ENCODE measurements at regions not wholly inside any gene's neighbourhood (a gene's known extent, or its start where the extent isn't known, plus 50 kb on each side); places are given as distances from the start of the nearest gene placed in this dataset.

GRCh38 chr6:156163311-156163710 lies 613.9 kb upstream of the ARID1B start:
- Histone ChIP-seq H3K36me3 (replicated peaks in 1 of 2) (no peaks in the 10 kb centered on the region), H3K4me3 (no peak overlapping the region), H3K9me3 (replicated peaks in 1 of 3) (no peaks in the 10 kb centered on the region), H3K27ac (no peak overlapping the region), H3K4me1 (replicated peaks in 1 of 2) (peaks cover 0 to 5% of the 10 kb centered on the region in 2 donors), H3K27me3 (no peaks in the 10 kb centered on the region)
- intact Hi-C loops (cut with DNase I), result no loop called here
- no peak for DNase-seq
- 76 to 85% (median 83%) methylated on average over 2 of the region's 2 CpGs for WGBS, 4 donors
- no peak for TF ChIP-seq CTCF (IDR thresholded peaks at IDR 0.05)
- TF ChIP-seq POLR2A (IDR thresholded peaks at IDR 0.05), result no peak

- Histone ChIP-seq H3K27me3 (no peaks in the 10 kb centered on the region), H3K27ac (no peak overlapping the region), H3K9me3 (replicated peaks in 1 of 3) (no peaks in the 10 kb centered on the region), H3K4me1 (replicated peaks in 1 of 2) (no peaks in the 10 kb centered on the region), H3K36me3 (replicated peaks in 1 of 2) (no peaks in the 10 kb centered on the region), H3K4me3 (no peak overlapping the region)
- 74 to 78% (median 77%) methylated on average over 3 of the region's 3 CpGs for WGBS, 4 donors
- TF ChIP-seq POLR2A (IDR thresholded peaks at IDR 0.05), result no peak
- TF ChIP-seq CTCF (IDR thresholded peaks at IDR 0.05), result no peak
- no peak for DNase-seq
- intact Hi-C loops (cut with DNase I), result no loop called here
Observed at GRCh38 chr6:156161471-156161870, 615.7 kb upstream of the ARID1B start.

GRCh38 chr6:156160795-156161165 lies 616.4 kb upstream of the ARID1B start:
- TF ChIP-seq CTCF (IDR thresholded peaks at IDR 0.05) (no peak), POLR2A (IDR thresholded peaks at IDR 0.05) (no peak)
- Histone ChIP-seq H3K4me1 (replicated peaks in 1 of 2) (no peaks in the 10 kb centered on the region), H3K9me3 (replicated peaks in 1 of 3) (no peaks in the 10 kb centered on the region), H3K4me3 (no peak overlapping the region), H3K27me3 (no peaks in the 10 kb centered on the region), H3K27ac (no peak overlapping the region), H3K36me3 (replicated peaks in 1 of 2) (no peaks in the 10 kb centered on the region)
- no peak for DNase-seq
- intact Hi-C loops (cut with DNase I), result no loop called here
- 45 to 52% (median 47%) methylated on average over 3 of the region's 3 CpGs for WGBS, 4 donors

GRCh38 chr6:156160007-156160794 lies 617.0 kb upstream of the ARID1B start:
- H3K27ac ChIP-seq, result no peak overlapping the region
- TF ChIP-seq CTCF (IDR thresholded peaks at IDR 0.05), result no peak
- WGBS, 4 donors, result 86 to 98% (median 88%) methylated on average over 3 of the region's 3 CpGs
- no peaks in the 10 kb centered on the region for H3K27me3 ChIP-seq
- H3K4me1 ChIP-seq (replicated peaks in 1 of 2), result no peaks in the 10 kb centered on the region
- no peaks in the 10 kb centered on the region for H3K9me3 ChIP-seq (replicated peaks in 1 of 3)
- no peak overlapping the region for H3K4me3 ChIP-seq
- no peak for DNase-seq
- no peaks in the 10 kb centered on the region for H3K36me3 ChIP-seq (replicated peaks in 1 of 2)
- intact Hi-C loops (cut with DNase I), result no loop called here
